ENCODE measurements at regions not wholly inside any gene's neighbourhood (a gene's known extent, or its start where the extent isn't known, plus 50 kb on each side); places are given as distances from the start of the nearest gene placed in this dataset.

GRCh38 chr4:96486563-96486962, 646.7 kb downstream of the PDHA2 start:
- DNase-seq (ENCODE audit: low spot score) = no peak
- H3K4me1 ChIP-seq (ENCODE audit: insufficient read depth) = no peaks in the 10 kb centered on the region
- H3K4me3 ChIP-seq = no peak overlapping the region
- H3K9me3 ChIP-seq (ENCODE audit: low read depth) = no peaks in the 10 kb centered on the region
- H3K9me2 ChIP-seq (replicated peaks; ENCODE audit: insufficient read depth) = no peaks in the 10 kb centered on the region
- H2AFZ ChIP-seq = no peak overlapping the region
- H3K27me3 ChIP-seq = no peaks in the 10 kb centered on the region
- H3K4me2 ChIP-seq = no peak overlapping the region
- no peaks in the 10 kb centered on the region for H3K79me2 ChIP-seq
- H4K20me1 ChIP-seq (ENCODE audit: insufficient read depth, poor library complexity, severe bottlenecking) = no peaks in the 10 kb centered on the region
- no peak for TF ChIP-seq CTCF (IDR thresholded peaks at IDR 0.05; ENCODE audit: poor library complexity)
- no peak for TF ChIP-seq EZH2 (IDR thresholded peaks at IDR 0.05; ENCODE audit: borderline replicate concordance)
- no peak for TF ChIP-seq EZH2phosphoT487 (IDR thresholded peaks at IDR 0.05; ENCODE audit: low read depth, severe bottlenecking, unreplicated experiment)
- no peaks in the 10 kb centered on the region for H3K36me3 ChIP-seq (replicated peaks; ENCODE audit: insufficient read depth, low read depth)
- no peak overlapping the region for H3K27ac ChIP-seq

GRCh38 chr4:96497621-96498020, 657.7 kb downstream of the PDHA2 start:
- no peak overlapping the region for H3K4me3 ChIP-seq
- H3K9me3 ChIP-seq (ENCODE audit: low read depth) = no peaks in the 10 kb centered on the region
- H4K20me1 ChIP-seq (ENCODE audit: insufficient read depth, poor library complexity, severe bottlenecking) = no peaks in the 10 kb centered on the region
- DNase-seq (ENCODE audit: low spot score) = no peak
- TF ChIP-seq EZH2phosphoT487 (IDR thresholded peaks at IDR 0.05; ENCODE audit: low read depth, severe bottlenecking, unreplicated experiment) = no peak
- no peak for TF ChIP-seq CTCF (IDR thresholded peaks at IDR 0.05; ENCODE audit: poor library complexity)
- no peak for TF ChIP-seq EZH2 (IDR thresholded peaks at IDR 0.05; ENCODE audit: borderline replicate concordance)
- no peaks in the 10 kb centered on the region for H3K9me2 ChIP-seq (replicated peaks; ENCODE audit: insufficient read depth)
- no peaks in the 10 kb centered on the region for H3K27me3 ChIP-seq
- no peak overlapping the region for H3K27ac ChIP-seq
- no peaks in the 10 kb centered on the region for H3K4me1 ChIP-seq (ENCODE audit: insufficient read depth)
- WGBS (ENCODE audit: low lambda C conversion rate, missing lambda C conversion rate) = 80% methylated on average over 2 of the region's 2 CpGs
- no peak overlapping the region for H3K4me2 ChIP-seq
- no peak overlapping the region for H2AFZ ChIP-seq
- no peaks in the 10 kb centered on the region for H3K36me3 ChIP-seq (replicated peaks; ENCODE audit: insufficient read depth, low read depth)
- H3K79me2 ChIP-seq = no peaks in the 10 kb centered on the region

GRCh38 chr4:96504386-96504785, 664.5 kb downstream of the PDHA2 start:
- Histone ChIP-seq H3K27ac (no peak overlapping the region), H3K4me3 (no peak overlapping the region), H3K4me2 (no peak overlapping the region), H3K79me2 (no peaks in the 10 kb centered on the region), H3K27me3 (no peaks in the 10 kb centered on the region), H3K36me3 (replicated peaks; ENCODE audit: insufficient read depth, low read depth) (no peaks in the 10 kb centered on the region), H2AFZ (no peak overlapping the region), H3K4me1 (ENCODE audit: insufficient read depth) (no peaks in the 10 kb centered on the region), H4K20me1 (ENCODE audit: insufficient read depth, poor library complexity, severe bottlenecking) (no peaks in the 10 kb centered on the region), H3K9me2 (replicated peaks; ENCODE audit: insufficient read depth) (no peaks in the 10 kb centered on the region), H3K9me3 (ENCODE audit: low read depth) (no peaks in the 10 kb centered on the region)
- no peak for DNase-seq (ENCODE audit: low spot score)
- 58% methylated on average over 5 of the region's 5 CpGs for WGBS (ENCODE audit: low lambda C conversion rate, missing lambda C conversion rate)
- TF ChIP-seq EZH2 (IDR thresholded peaks at IDR 0.05; ENCODE audit: borderline replicate concordance) (no peak), CTCF (IDR thresholded peaks at IDR 0.05; ENCODE audit: poor library complexity) (no peak), EZH2phosphoT487 (IDR thresholded peaks at IDR 0.05; ENCODE audit: low read depth, severe bottlenecking, unreplicated experiment) (no peak)
